Neural cell (in vitro differentiated cells): ENCODE measurements at regions not wholly inside any gene's neighbourhood (a gene's known extent, or its start where the extent isn't known, plus 50 kb on each side); places are given as distances from the start of the nearest gene placed in this dataset.

Experiments
- CTCF ChIP-seq: fragments of 450-650 bp; IDR thresholded peaks from 2 replicates; pipeline ENCODE4 v1.5.1; 2014; ENCODE audit warnings: antibody characterized with exemption, mild to moderate bottlenecking, moderate library complexity; ENCODE audit not compliant: poor library complexity, severe bottlenecking
- EP300 ChIP-seq: fragments of 450-650 bp; conservative IDR thresholded peaks from 2 replicates; pipeline ENCODE4 v1.6.1; 2014; ENCODE audit warnings: antibody characterized with exemption, mild to moderate bottlenecking, moderate library complexity; ENCODE audit not compliant: poor library complexity, severe bottlenecking
- EZH2 ChIP-seq: fragments of 200-600, 300-800 bp; shearing (Covaris generic), sonication (generic); IDR thresholded peaks from 2 replicates; pipeline ENCODE4 v1.6.1; 2014; ENCODE audit warnings: antibody characterized with exemption, low read length, borderline replicate concordance, mild to moderate bottlenecking; ENCODE audit not compliant: insufficient read depth, poor library complexity, severe bottlenecking
- MXI1 ChIP-seq: fragments of 450-650 bp; conservative IDR thresholded peaks from 2 replicates; pipeline ENCODE4 v1.6.1; 2014; ENCODE audit warnings: antibody characterized with exemption, mild to moderate bottlenecking; ENCODE audit not compliant: poor library complexity, severe bottlenecking
- POLR2AphosphoS5 ChIP-seq: IDR thresholded peaks from 2 replicates; pipeline ENCODE4 v1.6.1; 2012
- RAD21 ChIP-seq: fragments of 450-650 bp; conservative IDR thresholded peaks from 2 replicates; pipeline ENCODE4 v1.6.1; 2014; ENCODE audit warnings: antibody characterized with exemption, mild to moderate bottlenecking, moderate library complexity
- REST ChIP-seq: IDR thresholded peaks from 2 replicates; pipeline ENCODE4 v1.6.1; 2012; ENCODE audit warnings: borderline replicate concordance

DNA sequence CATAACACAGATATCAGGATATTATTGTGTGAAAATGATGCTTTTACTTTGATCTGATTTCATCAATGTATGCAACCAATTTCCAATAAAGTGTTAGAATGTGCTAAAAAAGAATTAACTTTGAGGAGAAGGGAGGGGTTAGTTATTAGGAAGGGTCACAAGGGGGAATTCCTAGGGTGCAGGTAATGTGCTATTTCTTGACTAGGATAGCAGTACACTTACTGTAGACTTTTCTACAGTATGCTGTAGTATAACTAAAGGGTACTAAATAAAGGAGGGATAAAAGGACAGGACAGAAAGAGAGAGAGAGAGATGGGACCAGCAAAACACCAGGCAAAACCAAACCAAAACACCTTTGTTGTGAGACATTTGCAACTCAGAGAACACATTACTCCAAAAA lies 121.4 kb upstream of the RAP1B start:
- TF ChIP-seq EP300 (no peak), RAD21 (no peak), CTCF (no peak), EZH2 (no peak), POLR2AphosphoS5 (no peak), MXI1 (no peak), REST (no peak)
